BJ (cell line): ENCODE measurements at regions not wholly inside any gene's neighbourhood (a gene's known extent, or its start where the extent isn't known, plus 50 kb on each side); places are given as distances from the start of the nearest gene placed in this dataset.

Experiments used
- CTCF ChIA-PET: fragments of 350-600 bp; formaldehyde crosslinking; extraction: SDS; loops from one replicate; lab custom pipeline; 2021; ENCODE audit warnings: antibody characterized with exemption, inconsistent platforms; lab: Yijun Ruan, JAX
- POLR2A ChIA-PET: fragments of 300-600 bp; sonication (Branson Sonifier 250); formaldehyde crosslinking; extraction: SDS; loops from one replicate; lab custom pipeline; 2021; ENCODE audit warnings: antibody characterized with exemption; lab: Charles Lee
- DNase-seq: peaks from one replicate; pipeline ENCODE4 v3.0.0-alpha.2; 2011; ENCODE audit warnings: low read depth
- H3K27me3 ChIP-seq: 2 replicates; pipeline ENCODE4 v1.6.0; 2011; ENCODE audit warnings: low read length; ENCODE audit not compliant: control insufficient read depth, insufficient read depth
- H3K36me3 ChIP-seq: 2 replicates; pipeline ENCODE4 v1.5.1; 2011; ENCODE audit warnings: low read length; ENCODE audit not compliant: control insufficient read depth, insufficient read depth
- H3K4me3 ChIP-seq: 2 replicates; pipeline ENCODE4 v1.5.1; 2011; ENCODE audit warnings: low read depth, mild to moderate bottlenecking, control low read depth, low read length
- TF ChIP-seq, protein P1 (sequence below): IDR thresholded peaks from 2 replicates; pipeline ENCODE4 v1.5.1; 2011; ENCODE audit warnings: low read depth, mild to moderate bottlenecking, control low read depth, inconsistent platforms, low read length, moderate library complexity; ENCODE audit not compliant: insufficient read depth

- TF ChIP-seq, protein P1, sequence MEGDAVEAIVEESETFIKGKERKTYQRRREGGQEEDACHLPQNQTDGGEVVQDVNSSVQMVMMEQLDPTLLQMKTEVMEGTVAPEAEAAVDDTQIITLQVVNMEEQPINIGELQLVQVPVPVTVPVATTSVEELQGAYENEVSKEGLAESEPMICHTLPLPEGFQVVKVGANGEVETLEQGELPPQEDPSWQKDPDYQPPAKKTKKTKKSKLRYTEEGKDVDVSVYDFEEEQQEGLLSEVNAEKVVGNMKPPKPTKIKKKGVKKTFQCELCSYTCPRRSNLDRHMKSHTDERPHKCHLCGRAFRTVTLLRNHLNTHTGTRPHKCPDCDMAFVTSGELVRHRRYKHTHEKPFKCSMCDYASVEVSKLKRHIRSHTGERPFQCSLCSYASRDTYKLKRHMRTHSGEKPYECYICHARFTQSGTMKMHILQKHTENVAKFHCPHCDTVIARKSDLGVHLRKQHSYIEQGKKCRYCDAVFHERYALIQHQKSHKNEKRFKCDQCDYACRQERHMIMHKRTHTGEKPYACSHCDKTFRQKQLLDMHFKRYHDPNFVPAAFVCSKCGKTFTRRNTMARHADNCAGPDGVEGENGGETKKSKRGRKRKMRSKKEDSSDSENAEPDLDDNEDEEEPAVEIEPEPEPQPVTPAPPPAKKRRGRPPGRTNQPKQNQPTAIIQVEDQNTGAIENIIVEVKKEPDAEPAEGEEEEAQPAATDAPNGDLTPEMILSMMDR = no peak
- CTCF ChIA-PET = no interaction called here
- no peak for DNase-seq
- no peaks in the 10 kb centered on the region for H3K27me3 ChIP-seq
- no peak overlapping the region for H3K4me3 ChIP-seq
- H3K36me3 ChIP-seq = no peaks in the 10 kb centered on the region
- POLR2A ChIA-PET = no interaction called here
These were observed 956.2 kb upstream of the DIAPH2 start for GRCh38 chrX:95728446-95728845.

GRCh38 chrX:95729401-95729800 is 955.2 kb upstream of the DIAPH2 start:
- ChIA-PET POLR2A (no interaction called here), CTCF (no interaction called here)
- no peak overlapping the region for H3K4me3 ChIP-seq
- no peaks in the 10 kb centered on the region for H3K36me3 ChIP-seq
- no peak for DNase-seq
- H3K27me3 ChIP-seq = no peaks in the 10 kb centered on the region
- TF ChIP-seq, protein P1 = no peak

DNA sequence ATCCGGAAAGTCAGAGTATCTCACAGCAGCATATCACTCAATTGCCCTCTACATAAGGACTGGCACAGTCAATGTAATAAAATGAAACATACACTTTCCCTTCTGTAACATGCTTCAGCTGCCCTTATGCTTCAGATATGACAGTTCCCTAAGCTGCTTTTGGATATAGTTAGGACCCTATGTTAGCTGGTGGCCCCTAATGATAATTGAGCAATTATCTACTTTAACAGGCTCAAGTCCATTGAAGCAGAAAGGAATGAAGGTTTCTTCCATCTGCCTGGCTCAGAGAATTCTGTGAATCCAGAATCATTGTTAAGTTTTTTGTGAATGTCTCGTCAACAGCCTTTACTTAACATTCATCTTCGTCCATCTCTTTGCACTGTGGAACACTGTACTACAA is 951.2 kb upstream of the DIAPH2 start:
- CTCF ChIA-PET = no interaction called here
- TF ChIP-seq, protein P1 = no peak
- POLR2A ChIA-PET = no interaction called here
- no peak overlapping the region for H3K4me3 ChIP-seq
- no peak for DNase-seq
- no peaks in the 10 kb centered on the region for H3K27me3 ChIP-seq
- H3K36me3 ChIP-seq = no peaks in the 10 kb centered on the region

DNA sequence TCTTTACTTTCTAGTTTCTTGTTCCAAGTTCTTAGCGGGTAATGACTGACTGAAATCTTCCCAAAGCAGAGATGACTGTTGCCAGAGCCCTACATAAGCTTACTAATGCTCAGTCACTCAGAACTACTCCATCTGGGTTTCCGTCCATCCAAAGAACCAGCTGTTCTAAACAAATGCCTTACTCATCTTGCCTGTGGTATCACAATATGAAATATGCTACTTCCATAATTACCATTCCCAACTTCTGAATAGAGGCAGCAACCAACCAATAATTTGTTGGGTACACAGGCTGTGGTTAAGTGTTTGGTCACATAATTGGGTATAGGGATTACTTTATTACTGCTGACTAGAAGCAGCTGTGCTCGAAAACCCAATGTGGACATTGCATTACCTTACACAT is 930.2 kb upstream of the DIAPH2 start:
- Histone ChIP-seq H3K4me3 (no peak overlapping the region), H3K36me3 (no peaks in the 10 kb centered on the region), H3K27me3 (no peaks in the 10 kb centered on the region)
- TF ChIP-seq, protein P1 = no peak
- POLR2A ChIA-PET = no interaction called here
- no peak for DNase-seq
- CTCF ChIA-PET = no interaction called here

DNA sequence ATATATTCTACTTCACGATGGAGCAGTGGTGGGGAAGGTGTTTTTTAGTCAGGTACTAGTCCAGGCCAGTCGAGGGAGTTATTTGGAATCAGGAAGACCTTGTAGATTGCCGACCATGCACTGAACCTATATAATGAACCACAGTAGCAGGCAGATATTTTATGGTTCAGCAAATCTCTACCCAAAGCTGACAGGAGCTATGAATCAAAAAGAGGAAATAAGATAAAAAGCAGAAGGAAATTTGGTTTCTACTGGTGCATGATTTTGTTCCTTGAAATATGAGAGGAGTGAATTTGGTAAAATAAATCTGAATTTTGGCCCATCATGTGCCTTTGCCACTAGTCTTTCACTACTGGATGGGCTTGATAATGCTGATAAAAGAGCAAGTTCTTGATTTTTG is 924.3 kb upstream of the DIAPH2 start:
- POLR2A ChIA-PET = no interaction called here
- no peaks in the 10 kb centered on the region for H3K36me3 ChIP-seq
- CTCF ChIA-PET = no interaction called here
- no peaks in the 10 kb centered on the region for H3K27me3 ChIP-seq
- no peak for DNase-seq
- TF ChIP-seq, protein P1 = no peak
- no peak overlapping the region for H3K4me3 ChIP-seq
